WTC11 (cell line): ENCODE measurements at regions not wholly inside any gene's neighbourhood (a gene's known extent, or its start where the extent isn't known, plus 50 kb on each side); places are given as distances from the start of the nearest gene placed in this dataset.

Experiments used
- CTCF ChIP-seq: fragments of 200-600 bp; IDR thresholded peaks from 2 replicates; pipeline ENCODE4 v1.8.0; 2022; ENCODE audit warnings: antibody characterized with exemption
- FOXJ3 ChIP-seq: sonication (generic); formaldehyde crosslinking; IDR thresholded peaks from 2 replicates; pipeline ENCODE4 v1.9.0; 2021; ENCODE audit warnings: missing genetic modification reagents, mild to moderate bottlenecking, borderline replicate concordance

- TF ChIP-seq FOXJ3 (CRISPR knock-in tag) (no peak), CTCF (no peak)
Measured at GRCh38 chr2:200034816-200035215, 79.4 kb downstream of the MAIP1 start.
